ENCODE measurements at regions not wholly inside any gene's neighbourhood (a gene's known extent, or its start where the extent isn't known, plus 50 kb on each side); places are given as distances from the start of the nearest gene placed in this dataset.

DNA sequence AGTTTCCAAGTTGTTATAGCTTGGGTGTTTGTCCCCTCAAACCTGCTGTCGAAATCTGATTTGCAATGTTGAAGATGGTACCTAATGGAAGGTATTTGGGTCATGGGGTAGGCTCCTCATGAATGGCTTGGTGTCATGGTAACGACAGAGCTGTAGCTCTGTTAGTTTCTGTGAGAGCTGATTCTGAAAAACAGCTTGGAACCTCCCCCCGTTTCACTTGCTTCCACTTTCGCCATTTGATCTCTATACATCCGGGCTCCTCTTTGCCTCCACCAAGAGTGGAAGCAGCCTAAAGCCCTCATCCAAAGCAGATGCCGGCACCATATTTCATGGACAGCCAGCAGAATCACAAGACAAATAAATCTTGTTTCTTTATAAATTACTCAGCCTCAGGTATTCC, 1035.1 kb upstream of the SLC39A10 start:
- TF ChIP-seq, protein P1, sequence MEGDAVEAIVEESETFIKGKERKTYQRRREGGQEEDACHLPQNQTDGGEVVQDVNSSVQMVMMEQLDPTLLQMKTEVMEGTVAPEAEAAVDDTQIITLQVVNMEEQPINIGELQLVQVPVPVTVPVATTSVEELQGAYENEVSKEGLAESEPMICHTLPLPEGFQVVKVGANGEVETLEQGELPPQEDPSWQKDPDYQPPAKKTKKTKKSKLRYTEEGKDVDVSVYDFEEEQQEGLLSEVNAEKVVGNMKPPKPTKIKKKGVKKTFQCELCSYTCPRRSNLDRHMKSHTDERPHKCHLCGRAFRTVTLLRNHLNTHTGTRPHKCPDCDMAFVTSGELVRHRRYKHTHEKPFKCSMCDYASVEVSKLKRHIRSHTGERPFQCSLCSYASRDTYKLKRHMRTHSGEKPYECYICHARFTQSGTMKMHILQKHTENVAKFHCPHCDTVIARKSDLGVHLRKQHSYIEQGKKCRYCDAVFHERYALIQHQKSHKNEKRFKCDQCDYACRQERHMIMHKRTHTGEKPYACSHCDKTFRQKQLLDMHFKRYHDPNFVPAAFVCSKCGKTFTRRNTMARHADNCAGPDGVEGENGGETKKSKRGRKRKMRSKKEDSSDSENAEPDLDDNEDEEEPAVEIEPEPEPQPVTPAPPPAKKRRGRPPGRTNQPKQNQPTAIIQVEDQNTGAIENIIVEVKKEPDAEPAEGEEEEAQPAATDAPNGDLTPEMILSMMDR (IDR thresholded peaks at IDR 0.05; ENCODE audit: poor library complexity) = no peak
- TF ChIP-seq EZH2phosphoT487 (IDR thresholded peaks at IDR 0.05; ENCODE audit: low read depth, severe bottlenecking, unreplicated experiment) = no peak

All from hepatocyte (in vitro differentiated cells).